K562 (cell line): ENCODE measurements at regions not wholly inside any gene's neighbourhood (a gene's known extent, or its start where the extent isn't known, plus 50 kb on each side); places are given as distances from the start of the nearest gene placed in this dataset.

Experiments
- CBFA2T2 ChIP-seq: fragments of 450-650 bp; conservative IDR thresholded peaks from 2 replicates; pipeline ENCODE4 v1.6.1; 2017; ENCODE audit warnings: mild to moderate bottlenecking
- CEBPG ChIP-seq, 3 experiments: fragments of 200-800 bp in 1 of 3; sonication (Bioruptor generic) in 1 of 3; sonication (generic) in 1 of 3; formaldehyde crosslinking in 1 of 3; IDR thresholded peaks in 2 of 3; conservative IDR thresholded peaks in 1 of 3; 2 replicates each; pipeline versions ENCODE4 v1.6.1 to v1.8.0; 2016 to 2022; ENCODE audit warnings: missing compliant biosample characterization in 2 of 3, missing genetic modification characterization in 2 of 3, mild to moderate bottlenecking in 1 of 3, missing genetic modification reagents in 1 of 3
- CTCF ChIP-seq, 3 experiments: IDR thresholded peaks in 2 of 3; conservative IDR thresholded peaks in 1 of 3; 2 replicates each; pipeline ENCODE4 v1.5.1; 2011 to 2012; ENCODE audit warnings: low read length in 3 of 3, mild to moderate bottlenecking in 3 of 3, control low read depth in 2 of 3, improper control_type of control experiment in 1 of 3, inconsistent platforms in 1 of 3, low read depth in 1 of 3, mixed read lengths in 1 of 3, moderate library complexity in 1 of 3; ENCODE audit not compliant: insufficient read depth in 2 of 3
- E2F8 ChIP-seq: fragments of 450-650 bp; IDR thresholded peaks from 2 replicates; pipeline ENCODE4 v1.7.1; 2018; ENCODE audit warnings: mild to moderate bottlenecking, low read depth; ENCODE audit not compliant: partially characterized antibody
- MXD1 ChIP-seq: fragments of 250-450 bp; sonication (Bioruptor Pico); IDR thresholded peaks from 2 replicates; pipeline ENCODE4 v1.8.0; 2021; ENCODE audit warnings: borderline replicate concordance, mild to moderate bottlenecking, moderate library complexity; ENCODE audit not compliant: poor library complexity, severe bottlenecking
- PCBP1 ChIP-seq: fragments of 200-400 bp; formaldehyde crosslinking; IDR thresholded peaks from 2 replicates; pipeline ENCODE4 v1.6.1; 2018; ENCODE audit warnings: mild to moderate bottlenecking, low read depth, low read length; ENCODE audit not compliant: poor library complexity, severe bottlenecking
- SMC3 ChIP-seq: conservative IDR thresholded peaks from 2 replicates; pipeline ENCODE4 v1.6.1; 2011; ENCODE audit warnings: low read depth, low read length, improper control_type of control experiment; ENCODE audit not compliant: insufficient read depth
- SRF ChIP-seq, 2 experiments: fragments of 250-450, 450-650 bp in 1 of 2; sonication (Bioruptor Pico) in 1 of 2; sonication (generic) in 1 of 2; formaldehyde crosslinking; IDR thresholded peaks; 2 replicates each; pipeline versions ENCODE4 v1.5.0 to v1.5.1; 2020 to 2022; ENCODE audit warnings: mild to moderate bottlenecking in 1 of 2, missing genetic modification reagents in 1 of 2
- TBP ChIP-seq: optimal IDR thresholded peaks from 2 replicates; pipeline ENCODE3; 2011; ENCODE audit warnings: low read depth, low read length, improper control_type of control experiment
- ZBTB1 ChIP-seq: sonication (generic); formaldehyde crosslinking; IDR thresholded peaks from 2 replicates; pipeline ENCODE4 v1.8.1; 2023; ENCODE audit warnings: missing genetic modification reagents, low read depth, mild to moderate bottlenecking, borderline replicate concordance
- ZBTB8A ChIP-seq: fragments of 450-650 bp; IDR thresholded peaks from 2 replicates; pipeline ENCODE4 v1.6.1; 2018; ENCODE audit warnings: mild to moderate bottlenecking, moderate library complexity; ENCODE audit not compliant: partially characterized antibody
- ZNF121 ChIP-seq: sonication (generic); formaldehyde crosslinking; conservative IDR thresholded peaks from 2 replicates; pipeline ENCODE4 v1.8.0; 2022; ENCODE audit warnings: missing genetic modification reagents
- ZNF57 ChIP-seq: fragments of 450-650 bp; formaldehyde crosslinking; IDR thresholded peaks from 2 replicates; pipeline ENCODE4 v1.4.0; 2020; ENCODE audit warnings: mild to moderate bottlenecking, moderate library complexity
- ZZZ3 ChIP-seq: fragments of 450-650 bp; IDR thresholded peaks from 2 replicates; pipeline ENCODE4 v1.6.1; 2016; ENCODE audit warnings: antibody characterized with exemption, mild to moderate bottlenecking, moderate library complexity

- TF ChIP-seq ZZZ3 (no peak), SMC3 (no peak), MXD1 (CRISPR knock-in tag) (no peak), TBP (no peak), CTCF (IDR thresholded peaks at IDR 0.05 in 2 of 3, conservative IDR thresholded peaks at IDR 0.05 in 1 of 3; ENCODE audit: insufficient read depth in 2 of 3, low read depth in 1 of 3, low read length in 3 of 3) (no peak), ZNF57 (CRISPR knock-in tag) (no peak), E2F8 (no peak), CEBPG (CRISPR knock-in tag; IDR thresholded peaks at IDR 0.05) (no peak), CEBPG (tag; conservative IDR thresholded peaks at IDR 0.05 in 1 of 2, IDR thresholded peaks at IDR 0.05 in 1 of 2) (no peak), ZNF121 (CRISPR knock-in tag) (no peak), SRF (CRISPR knock-in tag; IDR thresholded peaks at IDR 0.05) (no peak), PCBP1 (no peak), CBFA2T2 (no peak), ZBTB1 (CRISPR knock-in tag) (no peak), ZBTB8A (no peak)
These were observed 2078.4 kb downstream of the PCDH7 start for GRCh38 chr4:32798471-32799159.
